ENCODE measurements at regions not wholly inside any gene's neighbourhood (a gene's known extent, or its start where the extent isn't known, plus 50 kb on each side); places are given as distances from the start of the nearest gene placed in this dataset.

DNA sequence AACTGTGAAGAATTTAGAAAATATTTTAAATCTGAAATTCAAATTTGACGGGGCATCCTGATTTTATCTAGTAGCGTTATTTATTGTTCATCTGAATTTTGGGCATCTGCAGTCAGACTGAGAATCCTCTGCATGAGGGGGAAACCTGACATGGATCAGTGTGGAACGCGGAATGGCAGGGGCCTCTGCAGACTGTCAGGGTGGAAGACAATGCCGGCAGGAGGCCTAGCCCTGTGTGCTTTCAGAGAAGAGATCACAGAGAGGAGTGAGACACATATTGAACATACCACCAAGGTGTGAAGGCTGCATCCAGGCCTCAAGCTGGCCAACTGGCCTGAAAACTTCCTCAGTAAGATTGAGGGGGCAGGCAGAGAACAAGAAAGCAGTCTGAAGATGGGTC is 921.1 kb upstream of the GHITM start:
- FAIRE-seq (no peak), DNase-seq (ENCODE audit: low read depth in 1 of 2, low spot score in 2 of 2) (no peak)
- H2BK12ac ChIP-seq (ENCODE audit: low read depth, low read length) = no peak overlapping the region
- H3K27ac ChIP-seq (ENCODE audit: low read depth, low read length) = no peak overlapping the region
- no peak overlapping the region for H2BK20ac ChIP-seq (ENCODE audit: low read length)
- H2BK15ac ChIP-seq (ENCODE audit: low read length) = no peak overlapping the region
- no peak overlapping the region for H3K4me2 ChIP-seq (ENCODE audit: insufficient read depth in 1 of 2, low read depth in 2 of 2, low read length in 2 of 2)
- H4K20me1 ChIP-seq (replicated peaks in 1 of 2; ENCODE audit: control insufficient read depth in 1 of 2, insufficient read depth in 2 of 2, low read length in 2 of 2) = no peaks in the 10 kb centered on the region
- H2BK120ac ChIP-seq (replicated peaks; ENCODE audit: low read depth, low read length) = no peak overlapping the region
- H2AK5ac ChIP-seq (ENCODE audit: low read depth, low read length) = no peak overlapping the region
- H3K14ac ChIP-seq (ENCODE audit: insufficient read length) = no peak overlapping the region
- H3K56ac ChIP-seq (replicated peaks; ENCODE audit: insufficient read length, low read depth, low read length) = no peak overlapping the region
- no peaks in the 10 kb centered on the region for H3K36me3 ChIP-seq (ENCODE audit: control insufficient read depth in 2 of 4, insufficient read depth in 4 of 4, low read length in 3 of 4)
- TF ChIP-seq SP1 (IDR thresholded peaks at IDR 0.05; ENCODE audit: low read depth, low read length) (0 out of 2 replicates have a peak, but pooled peaks have one; percentile 21), FOSL1 (IDR thresholded peaks at IDR 0.05; ENCODE audit: insufficient read depth, low read depth, low read length) (no peak)
- no peaks in the 10 kb centered on the region for H3K23me2 ChIP-seq (ENCODE audit: low read depth, low read length)
- H3K79me2 ChIP-seq (ENCODE audit: control insufficient read depth in 1 of 2, insufficient read depth in 2 of 2, low read length in 2 of 2) = no peaks in the 10 kb centered on the region
- no peaks in the 10 kb centered on the region for H3K79me1 ChIP-seq (ENCODE audit: low read depth, low read length)
- ChIA-PET POLR2A (ENCODE audit: partially characterized antibody) (no interaction called here), CTCF (ENCODE audit: partially characterized antibody) (no interaction called here)
- no peaks in the 10 kb centered on the region for H3K27me3 ChIP-seq (replicated peaks in 1 of 4; ENCODE audit: control insufficient read depth in 3 of 4, extremely low read depth in 1 of 4, insufficient read depth in 3 of 4, low read length in 3 of 4)
- H3K9me3 ChIP-seq (ENCODE audit: insufficient read depth in 2 of 2, low read depth in 1 of 2, low read length in 1 of 2) = no peaks in the 10 kb centered on the region
- H4K91ac ChIP-seq (replicated peaks; ENCODE audit: insufficient read length, low read length) = no peak overlapping the region
- no peak overlapping the region for H4K5ac ChIP-seq (ENCODE audit: insufficient read length, low read depth, low read length)
- WGBS, 2 experiments (ENCODE audit: extremely low coverage in 1 of 2, insufficient coverage in 1 of 2, insufficient read length in 1 of 2, insufficient replicate concordance in 2 of 2, low coverage in 1 of 2, low lambda C conversion rate in 2 of 2, missing lambda C conversion rate in 1 of 2) = 88% methylated on average over 5 of the region's 5 CpGs; no CpG with 5 or more reads in 1 of the 2 experiments
- no peak overlapping the region for H3K23ac ChIP-seq (ENCODE audit: insufficient read length)
- H3K4ac ChIP-seq (replicated peaks; ENCODE audit: insufficient read length, low read depth, low read length) = no peak overlapping the region
- H2BK5ac ChIP-seq (ENCODE audit: low read depth, low read length) = no peak overlapping the region
- H3K4me3 ChIP-seq (ENCODE audit: extremely low read depth in 1 of 4, insufficient read depth in 2 of 4, low read depth in 3 of 4, low read length in 4 of 4) = no peak overlapping the region
- no peak overlapping the region for H3K18ac ChIP-seq (ENCODE audit: extremely low read depth, low read length)
- 0 out of 2 replicates have a peak overlapping the region, but pooled peaks have one; percentile 44 for H2AFZ ChIP-seq (ENCODE audit: low read length)
- peaks cover 0 to 5% (median 0%) of the 10 kb centered on the region in 4 experiments; a peak in 3 of 7 replicates for H3K4me1 ChIP-seq (replicated peaks in 1 of 4; ENCODE audit: control insufficient read depth in 3 of 4, insufficient read depth in 4 of 4, low read length in 3 of 4)
- H4K8ac ChIP-seq (ENCODE audit: extremely low read depth, insufficient read depth, low read length) = peak overlapping the region; percentile 31; the same call in 1 of the 2 replicates
- no peak overlapping the region for H3K9ac ChIP-seq (replicated peaks in 1 of 4; ENCODE audit: extremely low read depth in 1 of 4, low read depth in 3 of 4, low read length in 3 of 4)
